GM12878 (cell line): ENCODE measurements at regions not wholly inside any gene's neighbourhood (a gene's known extent, or its start where the extent isn't known, plus 50 kb on each side); places are given as distances from the start of the nearest gene placed in this dataset.

ENCODE experiments used
- ATAC-seq: fragments of 200-7000 bp; cut with Tn5 transposase; 3 replicates; pipeline ENCODE4 v1.9.1; 2020; ENCODE audit warnings: mild to moderate bottlenecking, moderate library complexity
- BruUV-seq: library from RNA; stranded (reverse); fragments of 400-500 nt; replicated peaks from 2 replicates; lab custom pipeline; 2021; lab: Mats Ljungman, UMichigan
- CTCF ChIA-PET: fragments of 300-600 bp; sonication (Branson Sonifier 250); formaldehyde crosslinking; extraction: SDS; loops from one replicate; lab custom pipeline; 2021; ENCODE audit warnings: inconsistent platforms; lab: Yijun Ruan, JAX
- POLR2A ChIA-PET: fragments of 350-600 bp; formaldehyde crosslinking; extraction: SDS; loops from one replicate; lab custom pipeline; 2021; ENCODE audit warnings: inconsistent platforms; lab: Charles Lee
- RAD21 ChIA-PET: fragments of 300-600 bp; sonication (Branson Sonifier 250); formaldehyde crosslinking; loops from one replicate; lab custom pipeline; 2023; ENCODE audit warnings: antibody characterized with exemption; ENCODE audit not compliant: unreplicated experiment; lab: Charles Lee
- SMC1A ChIA-PET: fragments of 300-600 bp; sonication (Branson Sonifier 250); formaldehyde crosslinking; loops from one replicate; lab custom pipeline; 2023; ENCODE audit not compliant: unreplicated experiment, uncharacterized antibody; lab: Charles Lee
- DNase-seq: peaks from one replicate; pipeline ENCODE4 v3.0.0-alpha.2; 2011; ENCODE audit warnings: low read depth, low spot score
- FAIRE-seq: peaks from 3 replicates; lab custom pipeline; 2011; peaks lifted over from hg19 to GRCh38; lab: Jason Lieb, UNC
- H2AFZ ChIP-seq: 2 replicates; pipeline ENCODE4 v1.6.0; 2011; ENCODE audit warnings: low read depth, low read length, control low read depth; ENCODE audit not compliant: control insufficient read depth
- H3K27ac ChIP-seq: 2 replicates; pipeline ENCODE4 v1.5.1; 2011; ENCODE audit warnings: control low read depth; ENCODE audit not compliant: control insufficient read depth, insufficient read depth
- H3K27me3 ChIP-seq, 2 experiments: replicated peaks in 1 of 2; 2 replicates each; pipeline versions ENCODE4 v1.6.0 to v1.6.1; 2011; ENCODE audit warnings: low read length in 1 of 2; ENCODE audit not compliant: control insufficient read depth in 2 of 2, insufficient read depth in 2 of 2
- H3K36me3 ChIP-seq, 2 experiments: 2 replicates each; pipeline ENCODE4 v1.5.1; 2011; ENCODE audit warnings: low read length in 1 of 2; ENCODE audit not compliant: control insufficient read depth in 2 of 2, insufficient read depth in 2 of 2
- H3K4me1 ChIP-seq: 2 replicates; pipeline ENCODE4 v1.6.1; 2011; ENCODE audit warnings: mild to moderate bottlenecking, low read length, moderate library complexity, mixed read lengths; ENCODE audit not compliant: control insufficient read depth, insufficient read depth
- H3K4me2 ChIP-seq: 2 replicates; pipeline ENCODE4 v1.6.0; 2011; ENCODE audit warnings: control low read depth; ENCODE audit not compliant: control insufficient read depth, insufficient read depth
- H3K4me3 ChIP-seq: fragments of 200-600 bp; sonication (generic); 2 replicates; pipeline ENCODE4 v1.5.1; 2016
- H3K79me2 ChIP-seq: 2 replicates; pipeline ENCODE4 v1.6.0; 2011; ENCODE audit warnings: low read length; ENCODE audit not compliant: control insufficient read depth, insufficient read depth
- H3K9ac ChIP-seq: 2 replicates; pipeline ENCODE4 v1.8.0; 2011; ENCODE audit warnings: low read length, control low read depth, mixed read lengths; ENCODE audit not compliant: control insufficient read depth, insufficient read depth
- H3K9me3 ChIP-seq: replicated peaks from 3 replicates; pipeline ENCODE4 v1.5.1; 2011; ENCODE audit warnings: mild to moderate bottlenecking, low read length; ENCODE audit not compliant: control insufficient read depth, insufficient read depth
- H4K20me1 ChIP-seq: 2 replicates; pipeline ENCODE4 v1.6.0; 2011; ENCODE audit not compliant: control insufficient read depth, insufficient read depth
- BACH1 ChIP-seq: fragments of 450-650 bp; IDR thresholded peaks from 2 replicates; pipeline ENCODE4 v1.6.1; 2017; ENCODE audit warnings: mild to moderate bottlenecking, borderline replicate concordance
- BHLHE40 ChIP-seq, 2 experiments: fragments of 450-650 bp in 1 of 2; IDR thresholded peaks; 2 replicates each; pipeline ENCODE4 v1.6.1; 2011 to 2017; ENCODE audit warnings: low read depth in 2 of 2, borderline replicate concordance in 1 of 2, improper control_type of control experiment in 1 of 2, low read length in 1 of 2, mild to moderate bottlenecking in 1 of 2
- GATAD2B ChIP-seq: fragments of 450-650 bp; conservative IDR thresholded peaks from 2 replicates; pipeline ENCODE4 v1.6.1; 2017; ENCODE audit warnings: low read depth, mild to moderate bottlenecking, moderate library complexity
- MYB ChIP-seq: fragments of 150-350 bp; IDR thresholded peaks from 2 replicates; pipeline ENCODE4 v1.6.1; 2014; ENCODE audit warnings: mild to moderate bottlenecking, low read depth, low read length, borderline replicate concordance
- NR2C2 ChIP-seq: IDR thresholded peaks from 2 replicates; pipeline ENCODE4 v1.6.1; 2011; ENCODE audit warnings: borderline replicate concordance, low read depth; ENCODE audit not compliant: control insufficient read depth, insufficient read length
- PKNOX1 ChIP-seq: fragments of 450-650 bp; IDR thresholded peaks from 2 replicates; pipeline ENCODE4 v1.6.1; 2016; ENCODE audit warnings: mild to moderate bottlenecking
- POLR2AphosphoS2 ChIP-seq: IDR thresholded peaks from 2 replicates; pipeline ENCODE4 v1.6.1; 2011; ENCODE audit warnings: low read depth, mild to moderate bottlenecking, low read length, improper control_type of control experiment, moderate library complexity
- SUZ12 ChIP-seq: fragments of 200-600 bp; sonication (generic); IDR thresholded peaks from one replicate; pipeline ENCODE4 v1.6.1; 2018; ENCODE audit warnings: antibody characterized with exemption, mild to moderate bottlenecking; ENCODE audit not compliant: unreplicated experiment
- WRNIP1 ChIP-seq: IDR thresholded peaks from 2 replicates; pipeline ENCODE4 v1.6.1; 2011; ENCODE audit warnings: low read depth, low read length, improper control_type of control experiment, borderline replicate concordance
- ZNF217 ChIP-seq: fragments of 450-650 bp; IDR thresholded peaks from 2 replicates; pipeline ENCODE4 v1.6.1; 2017; ENCODE audit warnings: antibody characterized with exemption, mild to moderate bottlenecking
- WGBS: methylation state at CpG from one replicate; pipeline ENCODE4 v1.1.6; 2016; ENCODE audit warnings: low lambda C conversion rate; ENCODE audit not compliant: insufficient replicate concordance, insufficient coverage; ENCODE audit errors: missing lambda C conversion rate; 5-methylcytosine and 5-hydroxymethylcytosine counted together
- in situ Hi-C: fragments of 300-500 bp; cut with MboI; formaldehyde crosslinking; loops from 9 replicates; pipeline ENCODE4 v1.14.3; 2018; ENCODE audit warnings: mixed read lengths
- intact Hi-C: fragments of 100-400 bp; cut with micrococcal nuclease; formaldehyde crosslinking; loops from one replicate; pipeline ENCODE4 v1.14.2; 2022; ENCODE audit not compliant: unreplicated experiment

- no TSS peak for BruUV-seq
- H3K79me2 ChIP-seq: no peaks in the 10 kb centered on the region
- SMC1A ChIA-PET: no interaction called here
Measured at GRCh38 chr2:15796167-15796942, 144.0 kb upstream of the MYCN start.

More at GRCh38 chr2:15796167-15796942, 144.0 kb upstream of the MYCN start:
- in situ Hi-C loops (no loop called here), intact Hi-C loops (no loop called here)
- no peak for DNase-seq
- no peak overlapping the region for H3K27ac ChIP-seq
- H3K27me3 ChIP-seq: no peaks in the 10 kb centered on the region; a peak in 1 of 4 replicates
- H3K4me3 ChIP-seq: no peak overlapping the region
- TF ChIP-seq MYB (no peak), BHLHE40 (IDR thresholded peaks at IDR 0.05; ENCODE audit: borderline replicate concordance in 1 of 2, low read depth in 2 of 2, low read length in 1 of 2) (no peak), POLR2AphosphoS2 (no peak), GATAD2B (no peak), SUZ12 (no peak), BACH1 (no peak), PKNOX1 (no peak), WRNIP1 (no peak), ZNF217 (no peak), NR2C2 (no peak)
- ChIA-PET POLR2A (no interaction called here), RAD21 (no interaction called here), CTCF (no interaction called here)
- ATAC-seq: no peak
- 18% methylated on average over 9 of the region's 9 CpGs for WGBS
- no peak overlapping the region for H2AFZ ChIP-seq
- no peak overlapping the region for H3K9ac ChIP-seq
- H3K9me3 ChIP-seq: no peaks in the 10 kb centered on the region
- no peak overlapping the region for H3K4me2 ChIP-seq
- no peaks in the 10 kb centered on the region for H4K20me1 ChIP-seq
- no peak for FAIRE-seq
- H3K4me1 ChIP-seq: no peaks in the 10 kb centered on the region
- no peaks in the 10 kb centered on the region for H3K36me3 ChIP-seq
